Stomach smooth muscle (tissue), 2 donors: ENCODE measurements at regions not wholly inside any gene's neighbourhood (a gene's known extent, or its start where the extent isn't known, plus 50 kb on each side); places are given as distances from the start of the nearest gene placed in this dataset.
"Not testable (repeated sequence)": the region's sequence is repeated elsewhere in the genome, so short reads cannot be mapped to it uniquely, and the experiment has no call there.

Source experiments
- H3K27ac ChIP-seq: one replicate; pipeline ENCODE4 v1.7.0; 2013; ENCODE audit warnings: mild to moderate bottlenecking, low read length, inconsistent platforms
- H3K27me3 ChIP-seq, 2 donors: one replicate each; pipeline ENCODE4 v1.7.0; 2013; ENCODE audit warnings: low read length in 2 of 2; ENCODE audit not compliant: insufficient read depth in 2 of 2, control insufficient read depth in 1 of 2
- H3K36me3 ChIP-seq, 2 donors: one replicate each; pipeline ENCODE4 v1.7.0; 2013; ENCODE audit warnings: low read length in 2 of 2; ENCODE audit not compliant: control insufficient read depth in 2 of 2, insufficient read depth in 2 of 2
- H3K4me1 ChIP-seq: one replicate; pipeline ENCODE4 v1.7.0; 2013; ENCODE audit warnings: low read length; ENCODE audit not compliant: control insufficient read depth, insufficient read depth
- H3K4me3 ChIP-seq, 2 donors: one replicate each; pipeline ENCODE4 v1.7.0; 2013; ENCODE audit warnings: low read length in 2 of 2
- H3K9ac ChIP-seq, 2 donors: one replicate each; pipeline ENCODE4 v1.7.0; 2013; ENCODE audit warnings: low read length in 2 of 2, mild to moderate bottlenecking in 1 of 2
- H3K9me3 ChIP-seq, 2 donors: one replicate each; pipeline ENCODE4 v1.7.0; 2013; ENCODE audit warnings: low read length in 2 of 2; ENCODE audit not compliant: control insufficient read depth in 2 of 2
- donor health status: healthy.
- donor health status: Pancreatic carcinoma.

DNA sequence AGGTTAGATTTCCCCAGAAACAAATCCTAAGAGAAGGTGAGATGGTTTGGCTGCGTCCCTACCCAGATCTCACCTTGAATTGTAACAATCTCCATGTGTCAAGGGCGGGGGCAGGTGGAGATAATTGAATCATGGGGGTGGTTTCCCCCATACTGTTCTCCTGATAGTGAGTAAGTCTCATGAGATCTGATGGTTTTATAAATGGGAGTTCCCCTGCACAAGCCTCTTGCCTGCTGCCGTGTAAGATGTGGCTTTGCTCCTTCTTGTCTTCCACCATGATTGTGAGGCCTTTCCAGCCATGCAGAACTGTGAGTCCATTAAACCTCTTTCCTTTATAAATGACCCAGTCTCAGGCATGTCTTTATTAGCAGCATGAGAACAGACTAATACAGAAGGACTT, 132.2 kb downstream of the NPIPA8 start:
- H3K36me3 ChIP-seq, H3K4me1 ChIP-seq: not testable (repeated sequence)

GRCh38 chr16:18201511-18201910, 135.0 kb downstream of the NPIPA8 start:
- not testable (repeated sequence) for H3K9me3 ChIP-seq, H3K36me3 ChIP-seq, H3K4me1 ChIP-seq, H3K9ac ChIP-seq, H3K27me3 ChIP-seq, H3K27ac ChIP-seq, H3K4me3 ChIP-seq

More for the DNA sequence above, 132.2 kb downstream of the NPIPA8 start:
- not testable (repeated sequence) for H3K9me3 ChIP-seq, H3K27me3 ChIP-seq, H3K27ac ChIP-seq, H3K4me3 ChIP-seq, H3K9ac ChIP-seq

DNA sequence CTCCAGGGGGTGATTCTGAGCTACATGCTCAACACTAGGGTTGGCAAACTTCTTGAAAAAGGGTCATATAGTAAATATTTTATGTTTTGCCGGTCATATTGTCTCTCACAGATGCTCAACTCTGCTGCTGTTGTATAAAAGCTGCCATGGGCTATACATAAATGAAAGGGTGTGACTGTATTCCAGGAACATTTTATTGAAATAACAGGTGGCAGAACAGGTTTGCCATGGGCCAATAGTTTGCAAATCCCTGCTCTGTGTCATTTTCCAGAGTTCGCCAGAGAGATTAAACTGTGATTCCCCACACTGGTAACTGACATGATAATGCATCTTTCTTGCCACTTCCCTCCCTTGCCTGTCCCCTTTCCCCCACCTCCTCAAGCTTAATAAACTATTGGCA, 144.1 kb downstream of the NPIPA8 start:
- H3K27ac ChIP-seq, H3K4me3 ChIP-seq, H3K27me3 ChIP-seq, H3K36me3 ChIP-seq, H3K9ac ChIP-seq, H3K9me3 ChIP-seq, H3K4me1 ChIP-seq: not testable (repeated sequence)

DNA sequence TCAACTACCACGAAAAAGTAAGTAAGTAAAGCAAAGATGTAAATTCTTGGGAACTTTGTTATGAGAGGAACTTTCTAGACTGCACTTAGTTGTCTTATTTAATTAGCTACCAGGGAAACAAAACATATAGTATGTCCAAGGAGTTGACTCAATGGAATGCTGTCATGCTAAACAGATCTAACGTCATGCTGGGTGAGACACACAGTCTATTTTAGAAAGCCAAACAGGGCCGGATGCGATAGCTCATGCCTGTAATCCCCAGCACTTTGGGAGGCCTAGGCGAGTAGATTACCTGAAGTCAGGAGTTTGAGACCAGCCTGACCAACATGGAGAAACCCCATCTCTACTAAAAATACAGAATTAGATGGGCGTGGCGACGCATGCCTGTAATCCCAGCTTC, 146.4 kb downstream of the NPIPA8 start:
- not testable (repeated sequence) for H3K9ac ChIP-seq, H3K27me3 ChIP-seq, H3K27ac ChIP-seq, H3K4me1 ChIP-seq, H3K36me3 ChIP-seq, H3K9me3 ChIP-seq, H3K4me3 ChIP-seq

DNA sequence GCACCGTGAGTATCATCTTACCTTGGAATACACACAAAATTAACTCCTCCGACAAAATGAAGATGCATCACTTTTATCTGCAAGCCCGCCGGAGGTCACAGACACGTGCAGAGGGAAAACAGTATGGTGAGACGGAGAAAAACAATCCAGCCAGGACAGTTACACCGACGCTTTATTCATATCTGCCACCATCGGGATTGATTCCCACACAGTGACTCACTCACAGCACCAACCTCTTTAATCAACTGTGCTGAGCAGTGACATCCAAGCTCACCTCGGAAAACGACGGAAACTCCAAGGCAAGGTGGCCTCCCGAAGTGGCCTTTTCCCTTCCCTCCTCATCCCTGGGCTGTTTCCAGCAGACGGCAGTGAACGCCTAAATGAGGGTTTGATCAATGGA, 151.8 kb downstream of the NPIPA8 start:
- H3K36me3 ChIP-seq, H3K27me3 ChIP-seq, H3K4me1 ChIP-seq, H3K27ac ChIP-seq, H3K9me3 ChIP-seq, H3K9ac ChIP-seq, H3K4me3 ChIP-seq: not testable (repeated sequence)

DNA sequence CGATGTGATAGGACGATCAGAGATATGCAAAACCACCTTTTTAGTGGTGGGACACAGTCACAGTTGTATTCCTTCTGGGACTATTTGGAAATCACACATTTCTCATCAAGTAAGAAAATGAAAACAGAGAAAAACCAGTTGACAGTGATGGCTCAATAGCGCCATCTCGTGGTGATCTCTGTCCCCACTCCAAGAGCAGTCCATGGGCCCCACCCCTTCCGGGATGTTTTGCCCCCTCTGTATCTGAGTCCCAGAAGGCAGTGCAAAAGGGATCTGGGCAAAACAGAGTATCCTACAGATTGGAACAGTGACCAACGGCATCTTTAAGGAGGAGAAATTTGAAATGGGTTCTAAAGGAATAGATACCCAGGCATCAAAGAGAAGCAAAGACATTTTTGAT, 155.5 kb downstream of the NPIPA8 start:
- not testable (repeated sequence) for H3K4me1 ChIP-seq, H3K27me3 ChIP-seq, H3K36me3 ChIP-seq, H3K9me3 ChIP-seq, H3K4me3 ChIP-seq, H3K9ac ChIP-seq, H3K27ac ChIP-seq

- not testable (repeated sequence) for H3K27me3 ChIP-seq, H3K9ac ChIP-seq, H3K27ac ChIP-seq, H3K36me3 ChIP-seq, H3K4me3 ChIP-seq, H3K9me3 ChIP-seq, H3K4me1 ChIP-seq
Measured at GRCh38 chr16:18173945-18174497, 162.5 kb downstream of the NPIPA8 start.

DNA sequence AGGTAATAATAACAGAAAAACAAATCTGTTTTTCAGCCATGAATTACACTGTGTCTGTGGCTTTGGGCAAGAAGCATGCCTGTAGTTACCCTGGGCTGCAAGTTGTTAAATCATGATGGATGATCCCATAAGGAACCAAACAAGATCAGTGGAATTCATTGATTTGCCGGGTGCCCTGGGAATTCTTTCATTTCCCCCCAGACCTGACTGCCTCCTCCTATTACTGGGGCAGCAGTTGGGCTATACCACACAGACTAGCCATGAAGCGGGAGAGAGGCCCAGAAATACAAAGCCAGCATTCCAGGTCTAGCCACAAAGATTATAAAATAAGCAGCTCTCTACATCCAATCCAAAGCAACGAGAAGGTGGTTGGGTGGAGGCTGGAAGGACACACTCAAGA, 174.2 kb downstream of the NPIPA8 start:
- not testable (repeated sequence) for H3K4me1 ChIP-seq, H3K4me3 ChIP-seq, H3K36me3 ChIP-seq, H3K27me3 ChIP-seq, H3K9ac ChIP-seq, H3K27ac ChIP-seq, H3K9me3 ChIP-seq

DNA sequence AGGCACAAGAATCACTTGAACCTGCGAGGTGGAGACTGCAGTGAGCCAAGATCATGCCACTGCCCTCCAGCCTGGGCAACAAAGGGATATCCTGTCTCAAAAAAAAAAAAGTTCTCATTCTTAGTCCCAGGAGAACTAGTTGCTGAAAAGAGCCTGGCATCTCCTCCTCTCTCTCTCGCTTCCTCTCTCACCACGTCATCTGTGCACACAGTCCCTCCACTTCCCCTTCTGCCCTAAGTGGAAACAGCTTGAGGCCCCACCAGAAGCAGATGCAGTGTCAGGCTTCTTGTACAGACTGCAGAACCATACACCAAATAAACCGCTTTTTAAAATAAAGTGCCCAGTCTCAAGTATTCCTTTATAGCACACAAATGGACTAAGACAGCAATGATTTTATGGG, 175.3 kb downstream of the NPIPA8 start:
- not testable (repeated sequence) for H3K9me3 ChIP-seq, H3K4me1 ChIP-seq, H3K27ac ChIP-seq, H3K4me3 ChIP-seq, H3K27me3 ChIP-seq, H3K36me3 ChIP-seq, H3K9ac ChIP-seq

DNA sequence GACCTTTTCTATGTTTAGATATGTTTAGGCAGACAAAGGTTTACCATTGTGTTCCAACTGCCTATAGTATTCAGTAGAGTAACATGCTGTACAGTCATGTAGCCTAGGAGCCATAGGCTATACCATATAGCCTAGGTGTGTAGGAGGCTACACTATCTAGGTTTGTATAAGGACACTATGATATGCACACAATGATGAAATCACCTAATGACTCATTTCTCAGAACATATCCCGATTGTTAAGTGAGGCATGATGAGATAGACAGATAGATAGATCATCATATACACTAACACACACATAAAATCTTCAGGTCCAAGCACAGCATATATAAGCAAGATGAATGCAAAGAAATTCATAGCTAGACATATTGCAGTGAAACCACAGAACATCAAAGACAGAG, 177.4 kb downstream of the NPIPA8 start:
- H3K36me3 ChIP-seq, H3K27me3 ChIP-seq, H3K4me1 ChIP-seq, H3K9me3 ChIP-seq, H3K4me3 ChIP-seq, H3K9ac ChIP-seq, H3K27ac ChIP-seq: not testable (repeated sequence)

DNA sequence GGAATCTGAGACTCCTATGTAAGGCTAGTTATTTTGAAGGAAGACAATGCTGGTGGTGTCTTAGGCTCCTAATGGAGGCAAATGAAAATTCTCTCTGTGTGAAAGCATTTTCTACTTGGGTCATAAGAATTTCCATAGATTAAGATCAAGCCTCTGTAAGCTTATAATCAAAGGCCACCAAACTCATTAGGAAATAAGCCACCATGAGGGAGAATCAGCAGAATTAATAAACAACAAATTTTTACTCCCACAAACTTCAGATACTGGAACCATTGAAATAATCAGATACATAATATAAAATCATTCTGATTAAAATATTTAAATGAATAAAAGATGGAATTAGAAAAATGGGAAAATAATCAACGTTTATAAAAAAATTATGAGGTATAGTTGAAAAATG, 178.7 kb downstream of the NPIPA8 start:
- not testable (repeated sequence) for H3K4me1 ChIP-seq, H3K27ac ChIP-seq, H3K9me3 ChIP-seq

DNA sequence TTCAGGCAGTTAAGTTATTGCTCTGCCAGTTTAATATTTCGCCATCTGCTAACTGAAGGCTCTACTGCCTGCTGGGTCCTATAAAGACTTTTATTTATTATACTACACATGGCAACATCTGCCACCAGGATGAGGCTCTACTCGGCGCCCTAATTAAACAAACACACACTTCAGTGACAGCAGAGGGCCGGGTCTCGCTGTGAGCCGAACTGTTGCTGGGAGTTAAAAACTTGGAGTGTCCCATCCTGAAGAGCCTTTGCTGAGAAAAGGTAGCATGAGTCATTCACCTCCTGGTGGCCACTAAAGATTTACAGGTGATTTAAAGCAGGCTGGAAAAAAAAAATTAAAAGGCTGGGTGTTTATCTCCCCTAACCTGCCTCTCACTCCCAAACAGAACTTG, 183.7 kb downstream of the NPIPA8 start:
- not testable (repeated sequence) for H3K9ac ChIP-seq, H3K27ac ChIP-seq, H3K4me3 ChIP-seq, H3K27me3 ChIP-seq, H3K9me3 ChIP-seq, H3K4me1 ChIP-seq, H3K36me3 ChIP-seq

More for the DNA sequence above, 178.7 kb downstream of the NPIPA8 start:
- not testable (repeated sequence) for H3K27me3 ChIP-seq, H3K36me3 ChIP-seq, H3K9ac ChIP-seq, H3K4me3 ChIP-seq
